K562 (cell line): ENCODE measurements at regions not wholly inside any gene's neighbourhood (a gene's known extent, or its start where the extent isn't known, plus 50 kb on each side); places are given as distances from the start of the nearest gene placed in this dataset.

Source experiments
- ATAC-seq: fragments of 200-7000 bp; cut with Tn5 transposase; 3 replicates; pipeline ENCODE4 v1.9.1; 2020; ENCODE audit warnings: moderate library complexity
- BruUV-seq: library from RNA; stranded (reverse); fragments of 400-500 nt; replicated peaks from 2 replicates; lab custom pipeline; 2021; lab: Mats Ljungman, UMichigan
- CTCF ChIA-PET: fragments of 300-600 bp; formaldehyde crosslinking; extraction: SDS; loops from one replicate; lab custom pipeline; 2021; ENCODE audit warnings: low intra/inter-chr PET ratio; lab: Yijun Ruan, JAX
- POLR2A ChIA-PET: fragments of 300-600, 350-650 bp; sonication (Branson Sonifier 250); formaldehyde crosslinking; extraction: SDS; loops from one replicate; lab custom pipeline; 2021; ENCODE audit warnings: antibody characterized with exemption, inconsistent platforms; lab: Yijun Ruan, JAX
- DNase-seq, 4 experiments: peaks; one replicate each; pipeline versions ENCODE4 v3.0.0 to v3.0.0-alpha.2; 2011 to 2018; ENCODE audit warnings: low spot score in 3 of 4, mixed read lengths in 3 of 4; ENCODE audit errors: extremely low read depth in 1 of 4
- FAIRE-seq: peaks from 2 replicates; lab custom pipeline; 2011; peaks lifted over from hg19 to GRCh38; lab: Jason Lieb, UNC
- H2AFZ ChIP-seq: 2 replicates; pipeline ENCODE4 v1.6.0; 2011; ENCODE audit warnings: low read depth, low read length, control low read depth, inconsistent platforms
- H3K27ac ChIP-seq: fragments of 200-600 bp; 3 replicates; pipeline ENCODE4 v1.8.0; 2011; ENCODE audit warnings: low read depth, mild to moderate bottlenecking, control low read depth, inconsistent platforms, low read length, moderate library complexity, mixed read lengths; ENCODE audit errors: extremely low read depth
- H3K27me3 ChIP-seq, 2 experiments: fragments of 300-600 bp in 1 of 2; 2 replicates in 1 of 2; 3 replicates in 1 of 2; pipeline versions ENCODE4 v1.6.0 to v1.8.0; 2011; ENCODE audit warnings: inconsistent platforms in 2 of 2, low read length in 2 of 2, mild to moderate bottlenecking in 1 of 2, mixed read lengths in 1 of 2, moderate library complexity in 1 of 2; ENCODE audit not compliant: control insufficient read depth in 2 of 2, insufficient read depth in 2 of 2
- H3K36me3 ChIP-seq: fragments of 300-600 bp; 3 replicates; pipeline ENCODE4 v1.8.0; 2011; ENCODE audit warnings: mild to moderate bottlenecking, low read length, inconsistent platforms; ENCODE audit not compliant: control insufficient read depth, insufficient read depth
- H3K4me1 ChIP-seq, 2 experiments: fragments of 200-600 bp in 1 of 2; replicated peaks in 1 of 2; 2 replicates in 1 of 2; 3 replicates in 1 of 2; pipeline versions ENCODE4 v1.5.1 to v1.8.0; 2011; ENCODE audit warnings: inconsistent platforms in 2 of 2, low read length in 2 of 2, mild to moderate bottlenecking in 1 of 2, mixed read lengths in 1 of 2, moderate library complexity in 1 of 2; ENCODE audit not compliant: control insufficient read depth in 2 of 2, insufficient read depth in 2 of 2
- H3K4me2 ChIP-seq: 2 replicates; pipeline ENCODE4 v1.6.1; 2011; ENCODE audit warnings: low read length, control low read depth, inconsistent platforms, mixed read lengths; ENCODE audit not compliant: insufficient read depth
- H3K4me3 ChIP-seq: fragments of 200-600 bp; sonication (generic), shearing (Covaris generic); 2 replicates; pipeline ENCODE4 v1.5.1; 2016; ENCODE audit warnings: control low read depth, inconsistent platforms
- H3K79me2 ChIP-seq: fragments of 200-600 bp; 3 replicates; pipeline ENCODE4 v1.8.0; 2011; ENCODE audit warnings: low read length, inconsistent platforms; ENCODE audit not compliant: control insufficient read depth, insufficient read depth
- H3K9ac ChIP-seq, 2 experiments: 2 replicates each; pipeline versions ENCODE4 v1.6.0 to v1.6.1; 2011; ENCODE audit warnings: low read depth in 2 of 2, low read length in 2 of 2, control low read depth in 1 of 2, inconsistent platforms in 1 of 2, mild to moderate bottlenecking in 1 of 2, mixed read lengths in 1 of 2; ENCODE audit not compliant: insufficient read depth in 1 of 2
- H3K9me1 ChIP-seq: one replicate; pipeline ENCODE4 v1.6.0; 2011; ENCODE audit warnings: inconsistent platforms, mild to moderate bottlenecking, low read length, moderate library complexity; ENCODE audit not compliant: control insufficient read depth, insufficient read depth
- H3K9me3 ChIP-seq: replicated peaks from 2 replicates; pipeline ENCODE4 v1.5.1; 2011; ENCODE audit warnings: low read depth, low read length, inconsistent platforms; ENCODE audit not compliant: control insufficient read depth, insufficient read depth
- H4K20me1 ChIP-seq: replicated peaks from 2 replicates; pipeline ENCODE4 v1.6.1; 2011; ENCODE audit warnings: low read length, inconsistent platforms, mixed read lengths; ENCODE audit not compliant: control insufficient read depth, insufficient read depth
- BACH1 ChIP-seq: fragments of 200-800 bp; sonication (Bioruptor generic); IDR thresholded peaks from 2 replicates; pipeline ENCODE4 v1.6.1; 2016; ENCODE audit warnings: missing genetic modification characterization, missing compliant biosample characterization
- BCL6 ChIP-seq: fragments of 250-450 bp; sonication (Bioruptor Pico); IDR thresholded peaks from 2 replicates; pipeline ENCODE4 v1.4.0; 2020
- CREB1 ChIP-seq, 2 experiments: sonication (generic) in 1 of 2; formaldehyde crosslinking in 1 of 2; IDR thresholded peaks; 2 replicates each; pipeline versions ENCODE4 v1.6.1 to v1.8.0; 2012 to 2022; ENCODE audit warnings: inconsistent platforms in 1 of 2, mild to moderate bottlenecking in 1 of 2, missing genetic modification reagents in 1 of 2, moderate library complexity in 1 of 2
- CTCFL ChIP-seq: IDR thresholded peaks from 2 replicates; pipeline ENCODE4 v1.6.1; 2011; ENCODE audit warnings: borderline replicate concordance, low read depth, mild to moderate bottlenecking, moderate library complexity, low read length; ENCODE audit not compliant: insufficient read depth, poor library complexity, severe bottlenecking
- L3MBTL2 ChIP-seq: fragments of 450-650 bp; IDR thresholded peaks from 2 replicates; pipeline ENCODE4 v1.6.1; 2016; ENCODE audit warnings: mild to moderate bottlenecking, moderate library complexity
- MBD2 ChIP-seq: sonication (generic); IDR thresholded peaks from 2 replicates; pipeline ENCODE4 v1.6.1; 2016; ENCODE audit warnings: low read depth, borderline replicate concordance
- MEF2D ChIP-seq: conservative IDR thresholded peaks from 2 replicates; pipeline ENCODE4 v1.6.1; 2016; ENCODE audit warnings: low read depth, missing genetic modification characterization, missing compliant biosample characterization
- MIER1 ChIP-seq: fragments of 450-650 bp; IDR thresholded peaks from 2 replicates; pipeline ENCODE4 v1.6.1; 2016; ENCODE audit warnings: antibody characterized with exemption, mild to moderate bottlenecking, low read depth
- MYC ChIP-seq, 2 experiments: fragments of 250-450 bp in 1 of 2; sonication (Bioruptor Pico) in 1 of 2; IDR thresholded peaks; 2 replicates each; pipeline versions ENCODE4 v1.5.1 to v1.6.1; 2012 to 2021; ENCODE audit warnings: low read depth in 2 of 2, borderline replicate concordance in 1 of 2, improper control_type of control experiment in 1 of 2, low read length in 1 of 2, mild to moderate bottlenecking in 1 of 2, moderate library complexity in 1 of 2
- STAG1 ChIP-seq: sonication (generic); formaldehyde crosslinking; IDR thresholded peaks from 2 replicates; pipeline ENCODE4 v1.5.0; 2020; ENCODE audit warnings: missing genetic modification reagents, borderline replicate concordance
- TAF1 ChIP-seq: IDR thresholded peaks from 2 replicates; pipeline ENCODE4 v1.6.1; 2011; ENCODE audit warnings: mild to moderate bottlenecking, low read length, moderate library complexity; ENCODE audit not compliant: insufficient read depth, control insufficient read depth, severe bottlenecking; ENCODE audit errors: extremely low read depth
- TFAM ChIP-seq: fragments of 250-450 bp; sonication (Bioruptor Pico); conservative IDR thresholded peaks from 2 replicates; pipeline ENCODE4 v1.5.0; 2021; ENCODE audit warnings: mild to moderate bottlenecking, moderate library complexity
- ZNF134 ChIP-seq: fragments of 250-450 bp; sonication (Bioruptor Pico); conservative IDR thresholded peaks from 2 replicates; pipeline ENCODE4 v1.4.0; 2020
- WGBS: fragments of 100-300 bp; shearing (Covaris generic); methylation state at CpG from one replicate; pipeline ENCODE4 v1.1.6; 2016; ENCODE audit warnings: low coverage, mixed read lengths; ENCODE audit not compliant: insufficient coverage; ENCODE audit errors: missing lambda C conversion rate; 5-methylcytosine and 5-hydroxymethylcytosine counted together
- in situ Hi-C: fragments of 300-500 bp; cut with MboI; formaldehyde crosslinking; loops from 4 replicates; pipeline ENCODE4 v1.15.0; 2018; ENCODE audit warnings: inconsistent platforms, mixed read lengths
- intact Hi-C: fragments of 100-400 bp; cut with micrococcal nuclease; formaldehyde crosslinking; loops from 2 replicates; pipeline ENCODE4 v1.14.2; 2022

GRCh38 chrX:149302705-149303104, 202.4 kb downstream of the IDS start:
- Histone ChIP-seq H4K20me1 (no peaks in the 10 kb centered on the region), H2AFZ (no peak overlapping the region), H3K4me2 (no peak overlapping the region), H3K9me1 (no peaks in the 10 kb centered on the region), H3K9me3 (no peaks in the 10 kb centered on the region), H3K4me1 (no peaks in the 10 kb centered on the region), H3K79me2 (no peaks in the 10 kb centered on the region), H3K27ac (no peak overlapping the region), H3K4me3 (no peak overlapping the region), H3K9ac (no peak overlapping the region), H3K36me3 (no peaks in the 10 kb centered on the region), H3K27me3 (no peaks in the 10 kb centered on the region)
- in situ Hi-C loops, result no loop called here
- 0% methylated on average over 1 of the region's 2 CpGs for WGBS
- ATAC-seq (no peak), DNase-seq (no peak), FAIRE-seq (no peak)
- TF ChIP-seq ZNF134 (CRISPR knock-in tag) (peak; percentile 86), CREB1 (IDR thresholded peaks at IDR 0.05) (no peak), CREB1 (CRISPR knock-in tag; IDR thresholded peaks at IDR 0.05) (no peak)
- intact Hi-C loops, result no loop called here
- BruUV-seq, result no TSS peak
- CTCF ChIA-PET, result no interaction called here
- POLR2A ChIA-PET, result no interaction called here

GRCh38 chrX:149298111-149298510, 207.0 kb downstream of the IDS start:
- Histone ChIP-seq H4K20me1 (no peaks in the 10 kb centered on the region), H3K4me2 (no peak overlapping the region), H3K4me3 (no peak overlapping the region), H3K9me3 (no peaks in the 10 kb centered on the region), H3K36me3 (no peaks in the 10 kb centered on the region), H3K79me2 (no peaks in the 10 kb centered on the region), H3K27ac (no peak overlapping the region), H3K27me3 (no peaks in the 10 kb centered on the region), H2AFZ (no peak overlapping the region), H3K4me1 (no peaks in the 10 kb centered on the region), H3K9ac (no peak overlapping the region)
- in situ Hi-C loops, result no loop called here
- 0% methylated on average over 1 of the region's 1 CpG for WGBS
- ATAC-seq, result no peak
- FAIRE-seq, result no peak
- POLR2A ChIA-PET, result no interaction called here
- no peak for DNase-seq
- no TSS peak for BruUV-seq
- intact Hi-C loops, result no loop called here
- CTCF ChIA-PET, result no interaction called here
- TF ChIP-seq MYC (IDR thresholded peaks at IDR 0.05; ENCODE audit: low read depth, low read length) (no peak), MYC (CRISPR knock-in tag; IDR thresholded peaks at IDR 0.05; ENCODE audit: borderline replicate concordance, low read depth) (no peak), TFAM (no peak), CREB1 (IDR thresholded peaks at IDR 0.05) (no peak), CREB1 (CRISPR knock-in tag; IDR thresholded peaks at IDR 0.05) (no peak), BCL6 (CRISPR knock-in tag) (no peak), CTCFL (no peak), TAF1 (no peak), L3MBTL2 (no peak), MIER1 (no peak), BACH1 (tag) (no peak), MBD2 (no peak), STAG1 (CRISPR knock-in tag) (no peak), MEF2D (tag) (no peak)
- TF ChIP-seq, all 486 proteins: peak for 0
- H3K9me1 ChIP-seq, result no peaks in the 10 kb centered on the region
